HEK293 (cell line): ENCODE measurements at regions not wholly inside any gene's neighbourhood (a gene's known extent, or its start where the extent isn't known, plus 50 kb on each side); places are given as distances from the start of the nearest gene placed in this dataset.
"Not testable (repeated sequence)": the region's sequence is repeated elsewhere in the genome, so short reads cannot be mapped to it uniquely, and the experiment has no call there.

Experiments
- CTCF ChIP-seq: fragments of 450-650 bp; formaldehyde crosslinking; IDR thresholded peaks from 2 replicates; pipeline ENCODE4 v1.5.1; 2016; ENCODE audit warnings: missing biosample characterization, missing genetic modification characterization
- KLF8 ChIP-seq: fragments of 450-650 bp; formaldehyde crosslinking; IDR thresholded peaks from 2 replicates; pipeline ENCODE4 v1.5.1; 2016; ENCODE audit warnings: missing biosample characterization, missing genetic modification characterization
- PATZ1 ChIP-seq: fragments of 450-650 bp; formaldehyde crosslinking; IDR thresholded peaks from 2 replicates; pipeline ENCODE4 v1.5.1; 2016; ENCODE audit warnings: missing biosample characterization, missing genetic modification characterization
- YY2 ChIP-seq: fragments of 450-650 bp; formaldehyde crosslinking; IDR thresholded peaks from 2 replicates; pipeline ENCODE4 v1.5.1; 2016; ENCODE audit warnings: missing biosample characterization, missing genetic modification characterization
- ZBTB8A ChIP-seq: fragments of 450-650 bp; formaldehyde crosslinking; IDR thresholded peaks from 2 replicates; pipeline ENCODE4 v1.5.1; 2016; ENCODE audit warnings: missing biosample characterization, missing genetic modification characterization
- ZNF121 ChIP-seq: fragments of 450-650 bp; formaldehyde crosslinking; IDR thresholded peaks from 2 replicates; pipeline ENCODE4 v1.5.1; 2016; ENCODE audit warnings: missing biosample characterization, missing genetic modification characterization
- ZNF211 ChIP-seq: fragments of 450-650 bp; formaldehyde crosslinking; IDR thresholded peaks from 2 replicates; pipeline ENCODE4 v1.5.1; 2016; ENCODE audit warnings: low read depth, missing biosample characterization, missing genetic modification characterization
- ZNF239 ChIP-seq: fragments of 450-650 bp; formaldehyde crosslinking; IDR thresholded peaks from 2 replicates; pipeline ENCODE4 v1.5.1; 2016; ENCODE audit warnings: missing biosample characterization, missing genetic modification characterization
- ZNF24 ChIP-seq: fragments of 450-650 bp; formaldehyde crosslinking; IDR thresholded peaks from 2 replicates; pipeline ENCODE4 v1.5.1; 2016; ENCODE audit warnings: missing biosample characterization, missing genetic modification characterization
- ZNF670 ChIP-seq: fragments of 450-650 bp; formaldehyde crosslinking; IDR thresholded peaks from 2 replicates; pipeline ENCODE4 v1.5.1; 2016; ENCODE audit warnings: missing biosample characterization, missing genetic modification characterization, low read depth
- ZNF76 ChIP-seq: fragments of 450-650 bp; formaldehyde crosslinking; IDR thresholded peaks from 2 replicates; pipeline ENCODE4; 2016; ENCODE audit warnings: low read depth, missing biosample characterization, missing genetic modification characterization, borderline replicate concordance
- TF ChIP-seq, protein P1 (sequence below): fragments of 450-650 bp; formaldehyde crosslinking; IDR thresholded peaks from 2 replicates; pipeline ENCODE4 v1.5.1; 2016; ENCODE audit warnings: missing biosample characterization, missing genetic modification characterization, low read depth

GRCh38 chr4:4090720-4091119 lies 136.0 kb downstream of the OTOP1 start:
- not testable (repeated sequence) for TF ChIP-seq ZNF121 (tag by site-specific recombination); CTCF (tag by site-specific recombination); ZNF670 (tag by site-specific recombination); PATZ1; ZNF24 (tag by site-specific recombination); ZNF239 (tag by site-specific recombination); ZNF76 (tag by site-specific recombination); YY2 (tag by site-specific recombination); KLF8 (tag by site-specific recombination); ZBTB8A; ZNF211 (tag by site-specific recombination)
- TF ChIP-seq, protein P1, sequence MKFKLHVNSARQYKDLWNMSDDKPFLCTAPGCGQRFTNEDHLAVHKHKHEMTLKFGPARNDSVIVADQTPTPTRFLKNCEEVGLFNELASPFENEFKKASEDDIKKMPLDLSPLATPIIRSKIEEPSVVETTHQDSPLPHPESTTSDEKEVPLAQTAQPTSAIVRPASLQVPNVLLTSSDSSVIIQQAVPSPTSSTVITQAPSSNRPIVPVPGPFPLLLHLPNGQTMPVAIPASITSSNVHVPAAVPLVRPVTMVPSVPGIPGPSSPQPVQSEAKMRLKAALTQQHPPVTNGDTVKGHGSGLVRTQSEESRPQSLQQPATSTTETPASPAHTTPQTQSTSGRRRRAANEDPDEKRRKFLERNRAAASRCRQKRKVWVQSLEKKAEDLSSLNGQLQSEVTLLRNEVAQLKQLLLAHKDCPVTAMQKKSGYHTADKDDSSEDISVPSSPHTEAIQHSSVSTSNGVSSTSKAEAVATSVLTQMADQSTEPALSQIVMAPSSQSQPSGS (tag by site-specific recombination), result not testable (repeated sequence)
